ENCODE measurements at regions not wholly inside any gene's neighbourhood (a gene's known extent, or its start where the extent isn't known, plus 50 kb on each side); places are given as distances from the start of the nearest gene placed in this dataset.

DNA sequence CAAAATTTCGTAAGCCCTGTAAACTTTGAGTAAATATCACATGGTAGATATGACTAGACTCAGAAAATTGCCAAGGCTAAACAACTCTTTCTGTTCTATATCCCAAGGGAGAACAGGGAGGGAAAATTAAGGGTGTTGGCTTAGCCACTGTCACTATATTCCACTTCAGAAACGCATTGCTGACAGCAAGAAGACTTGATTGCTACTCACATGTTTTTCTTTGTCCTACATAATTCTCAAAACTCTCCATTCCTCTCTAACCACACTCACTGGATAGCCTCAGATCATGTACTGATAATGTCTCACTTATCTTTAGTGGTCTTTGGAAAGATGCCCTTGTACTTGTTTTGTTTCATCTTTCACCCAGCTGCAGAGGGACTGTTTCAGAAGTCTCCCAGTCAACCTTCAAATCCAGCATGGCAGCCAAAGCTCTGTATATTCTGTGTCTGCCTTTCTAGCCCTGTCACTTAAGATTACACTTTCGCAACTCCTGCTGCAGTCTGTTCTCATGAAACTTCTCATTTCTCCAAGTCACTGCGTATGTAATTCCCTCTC lies 582.4 kb upstream of the FZD8 start:
- DNase-seq (ENCODE audit: low spot score) = no peak

DNA sequence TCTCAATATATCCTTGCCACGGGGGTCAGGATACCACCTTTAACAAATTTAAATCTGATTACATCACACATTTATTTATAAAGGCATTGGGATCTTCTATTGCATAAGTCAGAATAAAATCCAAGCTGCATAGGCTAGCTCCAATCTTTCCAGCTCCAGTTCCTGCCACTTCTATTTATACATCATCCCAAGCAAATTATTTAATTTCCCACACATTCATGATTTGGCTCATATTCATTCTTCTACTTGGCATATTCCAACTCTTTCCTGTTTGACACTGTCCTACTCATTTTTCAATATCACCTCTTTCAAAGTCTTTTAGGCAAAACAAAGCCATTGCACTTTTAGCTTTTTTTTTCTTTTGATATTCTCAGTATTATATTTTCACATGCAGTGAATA lies 579.0 kb upstream of the FZD8 start:
- no peak for DNase-seq (ENCODE audit: low spot score)

DNA sequence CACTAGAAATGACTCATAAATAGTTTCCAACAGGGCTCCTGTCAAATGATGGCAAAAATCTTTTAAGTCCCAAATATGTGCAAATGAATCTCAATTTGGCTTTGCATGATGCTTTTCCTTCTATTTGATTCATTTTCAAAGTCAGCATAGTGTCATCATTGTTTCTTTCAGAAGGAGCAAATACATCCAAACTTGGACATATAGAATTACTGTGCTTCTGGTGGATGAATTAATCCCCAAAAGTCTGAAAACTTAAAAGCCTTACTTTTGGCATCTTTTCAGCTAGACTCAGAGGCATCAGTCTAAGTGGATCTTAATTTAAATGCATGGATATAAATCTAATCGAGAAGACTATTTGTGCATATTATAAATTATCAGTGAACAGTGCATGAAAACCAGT lies 578.1 kb upstream of the FZD8 start:
- no peak for DNase-seq (ENCODE audit: low spot score)

DNA sequence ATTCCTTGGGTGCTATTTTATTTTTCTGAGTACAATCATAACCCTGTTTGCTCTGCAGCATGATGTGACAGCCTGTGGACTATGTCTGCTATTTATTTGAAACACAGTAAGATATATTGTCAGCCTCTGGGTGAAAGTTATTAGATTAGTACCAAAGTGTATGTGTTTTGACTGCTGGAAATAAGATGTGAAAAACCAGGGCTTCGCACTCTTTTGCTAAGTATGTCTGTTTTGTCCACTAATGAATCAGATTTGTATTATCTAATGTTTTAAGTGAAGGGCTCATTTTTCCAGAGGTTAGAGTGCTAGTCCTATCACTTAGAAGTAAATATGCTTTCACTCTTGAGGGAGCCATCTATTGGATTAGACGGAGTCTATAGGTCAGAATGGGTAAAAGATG lies 569.8 kb upstream of the FZD8 start:
- DNase-seq (ENCODE audit: low spot score) = no peak

GRCh38 chr10:36209480-36209879 lies 567.4 kb upstream of the FZD8 start:
- no peak for DNase-seq (ENCODE audit: low spot score)

GRCh38 chr10:36202881-36203280 lies 560.8 kb upstream of the FZD8 start:
- no peak for DNase-seq (ENCODE audit: low spot score)

- DNase-seq (ENCODE audit: low spot score) = no peak
These were observed 558.5 kb upstream of the FZD8 start for GRCh38 chr10:36200577-36200976.

DNA sequence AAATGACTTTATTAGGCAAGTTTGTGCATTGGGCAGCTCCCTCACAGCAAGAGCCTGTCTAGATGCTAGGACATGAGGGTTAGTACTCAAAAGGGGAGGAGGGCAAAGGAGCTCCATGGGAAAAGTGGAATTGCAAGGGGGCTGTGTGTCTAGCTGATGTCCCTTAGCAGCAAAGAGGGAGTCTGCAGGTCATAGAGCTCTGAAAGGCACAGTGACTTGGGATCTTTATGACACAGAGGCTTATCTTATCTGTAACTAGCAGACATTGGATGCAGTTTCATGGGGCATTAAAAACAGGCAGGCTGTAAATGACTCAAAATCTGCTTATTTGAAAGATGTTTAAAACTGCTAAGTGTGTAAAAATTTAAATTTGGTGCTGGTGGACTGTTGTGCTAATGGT lies 556.2 kb upstream of the FZD8 start:
- DNase-seq (ENCODE audit: low spot score) = no peak

DNA sequence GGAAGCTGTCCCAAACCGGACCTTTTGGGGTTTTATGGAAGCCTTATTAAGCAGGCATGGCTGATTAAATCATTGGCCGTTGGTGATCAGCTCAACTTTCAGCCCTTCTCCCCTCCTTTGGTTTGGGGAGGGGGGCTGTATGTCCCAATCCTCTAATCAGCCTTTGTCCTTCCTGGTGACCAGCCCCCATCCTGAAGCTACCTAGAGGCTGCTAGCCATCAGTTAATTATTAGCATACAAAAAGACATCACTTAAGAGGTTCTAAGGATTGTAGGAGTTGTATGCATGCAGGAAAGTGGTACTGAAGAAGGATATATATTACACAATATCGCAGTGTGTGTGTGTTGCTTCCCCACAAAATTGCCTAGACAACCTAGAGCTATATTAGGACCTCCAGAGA lies 553.3 kb upstream of the FZD8 start:
- no peak for DNase-seq (ENCODE audit: low spot score)

DNA sequence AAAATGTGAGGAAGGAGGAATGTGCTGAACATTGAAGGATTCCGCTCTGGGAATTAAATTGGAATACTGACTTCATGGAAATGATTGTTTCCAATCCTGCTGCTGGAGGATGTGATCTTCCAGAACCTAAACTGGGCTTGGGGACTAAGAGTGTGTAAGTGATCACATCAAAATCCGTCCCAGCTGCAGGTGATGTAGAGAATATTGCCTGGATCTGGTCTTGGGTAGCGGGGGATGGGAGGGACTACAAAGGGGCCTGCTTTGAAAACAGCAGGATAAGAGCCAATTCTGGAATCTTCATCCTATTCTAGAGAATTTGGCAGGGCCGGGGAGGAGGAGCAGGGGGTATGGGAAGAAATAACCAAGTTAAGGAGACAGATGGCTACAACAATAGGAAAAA lies 552.2 kb upstream of the FZD8 start:
- DNase-seq (ENCODE audit: low spot score) = no peak

- no peak for DNase-seq (ENCODE audit: low spot score)
These were observed 548.9 kb upstream of the FZD8 start for GRCh38 chr10:36191009-36191408.

GRCh38 chr10:36188461-36188860 lies 546.4 kb upstream of the FZD8 start:
- no peak for DNase-seq (ENCODE audit: low spot score)

DNA sequence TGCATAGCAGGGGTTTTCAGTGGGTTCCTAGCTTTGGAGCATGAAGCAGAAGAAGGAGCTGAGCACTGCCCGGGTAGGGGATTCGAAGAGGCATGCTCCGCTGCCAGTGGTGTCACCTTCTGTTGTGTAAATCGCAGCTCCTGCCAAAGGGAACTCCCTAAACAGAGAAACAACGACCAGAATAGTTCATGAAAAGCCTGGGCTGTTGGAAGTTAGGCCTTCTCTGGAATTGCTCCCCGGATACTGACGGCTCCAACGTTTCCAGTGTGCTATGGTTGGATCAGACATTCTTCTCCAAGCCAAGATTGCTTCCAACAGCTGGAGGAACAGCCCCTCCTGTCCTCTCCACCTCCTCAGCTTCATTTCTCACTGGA lies 546.0 kb upstream of the FZD8 start:
- no peak for DNase-seq (ENCODE audit: low spot score)

DNA sequence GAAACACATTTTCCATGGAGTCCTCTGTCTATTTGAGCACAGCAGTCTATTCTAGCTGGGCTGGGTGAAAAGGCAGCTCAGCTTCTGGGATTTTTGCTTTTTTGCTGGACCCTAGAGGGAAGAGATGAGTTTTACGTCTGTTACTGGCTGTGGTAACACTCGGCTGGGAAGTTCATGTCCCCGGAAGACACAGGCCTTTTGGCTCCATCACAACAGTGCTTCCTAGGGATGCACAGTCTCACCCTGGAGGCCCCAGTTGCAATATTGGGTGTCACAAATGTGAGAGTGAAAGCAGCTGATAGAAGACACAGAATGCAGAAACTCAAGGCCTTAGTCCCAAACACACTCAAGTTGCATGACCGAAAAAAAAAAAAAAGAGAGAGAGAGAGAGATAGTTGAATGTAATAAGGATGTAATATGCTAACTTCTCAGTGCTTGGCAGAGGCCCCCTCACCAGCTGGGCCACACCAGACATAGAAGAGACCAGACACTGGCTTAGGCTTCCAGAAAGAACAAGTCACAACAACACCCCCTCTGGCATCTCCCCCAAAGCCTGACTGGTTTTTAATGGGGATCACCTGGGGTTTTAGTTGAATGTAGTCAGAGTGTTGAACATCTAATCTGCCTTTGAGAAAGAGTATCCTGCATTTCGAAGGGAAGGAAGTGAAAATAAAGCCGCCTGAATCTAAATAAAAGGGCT lies 545.4 kb upstream of the FZD8 start:
- no peak for DNase-seq (ENCODE audit: low spot score)

GRCh38 chr10:36185097-36185496 lies 543.0 kb upstream of the FZD8 start:
- DNase-seq (ENCODE audit: low spot score) = no peak

DNA sequence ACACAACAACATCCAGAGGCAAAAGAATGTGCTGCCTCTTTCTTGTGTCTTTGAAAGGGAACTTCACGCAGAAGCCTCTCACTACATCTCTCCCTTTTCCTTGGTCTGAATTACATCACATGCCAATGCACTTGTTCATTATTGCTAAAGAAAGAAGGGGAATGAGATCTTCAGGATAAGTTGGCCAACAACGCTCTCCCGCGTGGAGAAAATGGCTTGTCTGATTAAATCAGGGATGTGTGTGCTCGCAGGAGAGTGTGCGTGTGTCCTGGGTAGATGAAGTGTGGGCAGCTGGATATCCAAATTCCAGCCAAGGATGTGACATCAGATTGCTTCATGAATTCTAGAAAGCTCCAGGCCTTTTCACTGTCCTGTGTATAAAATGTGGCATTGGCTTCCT lies 541.6 kb upstream of the FZD8 start:
- DNase-seq (ENCODE audit: low spot score) = no peak

DNA sequence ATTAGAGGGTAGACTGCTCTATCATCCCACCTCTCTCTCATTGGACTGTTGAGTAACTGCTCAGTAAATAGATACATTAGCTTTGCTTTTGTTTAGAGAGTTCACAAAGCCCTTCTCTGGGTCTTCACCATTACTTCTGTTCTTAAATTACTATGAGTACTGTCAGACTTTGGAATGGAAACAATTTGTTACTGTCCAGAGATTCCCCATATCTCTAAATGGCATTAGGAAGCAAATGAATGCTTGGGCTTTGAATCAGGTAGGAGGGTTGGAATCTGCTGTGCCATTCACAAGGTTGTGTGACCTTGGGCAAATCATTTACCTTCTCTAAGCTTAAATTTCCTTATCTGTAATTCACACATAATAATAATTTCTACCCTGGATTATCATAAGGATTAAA lies 541.0 kb upstream of the FZD8 start:
- DNase-seq (ENCODE audit: low spot score) = no peak

DNA sequence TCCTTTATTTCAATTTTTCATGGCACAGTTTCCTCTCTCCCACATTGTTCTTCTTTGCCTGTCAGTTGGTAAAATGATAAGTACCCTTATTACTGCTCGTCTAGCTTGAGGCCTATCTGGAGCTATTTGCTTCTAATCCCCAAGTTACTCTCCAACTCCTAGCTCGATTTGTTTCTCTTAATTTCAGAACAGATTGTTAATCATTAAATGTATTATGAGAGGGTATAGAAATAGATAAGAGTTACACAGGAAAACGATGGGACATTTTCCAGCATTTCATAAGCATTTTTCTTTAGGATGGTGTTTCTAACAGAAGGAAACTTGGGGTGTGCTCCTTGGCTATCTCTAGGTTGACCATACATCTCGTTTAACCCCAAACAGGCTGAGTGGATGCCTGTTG lies 540.5 kb upstream of the FZD8 start:
- DNase-seq (ENCODE audit: low spot score) = no peak

DNA sequence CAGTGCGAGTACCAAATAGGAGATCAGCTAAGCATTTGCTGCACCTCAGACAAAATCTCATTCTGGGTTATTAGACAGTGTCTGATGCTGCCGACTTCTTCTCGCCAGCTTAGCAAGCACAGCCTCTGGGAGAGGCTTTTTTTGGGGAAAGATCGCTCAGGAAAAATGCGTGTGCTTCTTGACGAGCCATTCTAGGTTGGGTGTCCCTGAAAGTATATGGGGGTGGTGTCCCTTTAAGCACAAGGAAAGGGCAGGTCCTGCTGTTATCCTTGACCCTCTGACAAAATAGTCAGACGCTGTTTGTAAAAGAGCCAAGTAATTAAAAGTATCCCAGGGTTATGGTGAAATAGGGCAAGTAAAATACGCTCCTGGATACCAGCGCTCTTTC lies 540.1 kb upstream of the FZD8 start:
- no peak for DNase-seq (ENCODE audit: low spot score)

DNA sequence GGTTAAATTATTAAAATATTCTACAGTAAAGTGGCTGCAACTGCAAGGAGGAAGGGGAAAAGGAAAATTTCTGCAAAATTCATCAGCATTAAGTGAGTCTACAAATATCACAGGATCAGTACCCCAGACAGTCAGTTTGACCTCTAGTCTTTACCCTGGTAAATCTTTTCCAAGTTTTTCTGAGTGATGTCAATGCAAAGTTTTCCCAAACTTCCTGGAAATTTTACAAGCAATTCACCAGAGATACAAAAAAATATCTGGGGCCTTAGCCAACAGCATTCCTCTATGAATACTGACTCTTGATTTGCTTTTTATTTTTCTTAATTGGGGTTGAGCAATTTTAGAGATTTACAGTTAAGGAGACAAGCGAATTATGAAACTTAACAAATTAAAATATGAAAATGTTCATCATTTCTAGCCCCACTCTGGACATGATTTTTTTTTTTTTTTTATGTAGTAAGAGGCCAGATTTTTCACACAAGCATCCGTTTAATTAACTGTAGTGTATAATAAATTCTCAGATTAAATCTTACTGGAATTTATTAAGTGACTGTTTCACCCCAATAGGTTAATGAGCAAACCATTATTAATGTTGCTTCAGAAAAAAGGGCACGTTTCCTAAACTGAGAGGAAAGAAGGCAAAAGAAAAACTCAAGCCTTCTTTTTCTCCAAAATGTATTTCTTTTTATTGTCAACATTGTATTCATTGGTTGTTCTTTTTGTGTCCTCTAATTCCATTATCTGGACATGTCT lies 539.5 kb upstream of the FZD8 start:
- DNase-seq (ENCODE audit: low spot score) = no peak

GRCh38 chr10:36178616-36179015 lies 536.5 kb upstream of the FZD8 start:
- no peak for DNase-seq (ENCODE audit: low spot score)

GRCh38 chr10:36177071-36177470 lies 535.0 kb upstream of the FZD8 start:
- DNase-seq (ENCODE audit: low spot score) = no peak

DNA sequence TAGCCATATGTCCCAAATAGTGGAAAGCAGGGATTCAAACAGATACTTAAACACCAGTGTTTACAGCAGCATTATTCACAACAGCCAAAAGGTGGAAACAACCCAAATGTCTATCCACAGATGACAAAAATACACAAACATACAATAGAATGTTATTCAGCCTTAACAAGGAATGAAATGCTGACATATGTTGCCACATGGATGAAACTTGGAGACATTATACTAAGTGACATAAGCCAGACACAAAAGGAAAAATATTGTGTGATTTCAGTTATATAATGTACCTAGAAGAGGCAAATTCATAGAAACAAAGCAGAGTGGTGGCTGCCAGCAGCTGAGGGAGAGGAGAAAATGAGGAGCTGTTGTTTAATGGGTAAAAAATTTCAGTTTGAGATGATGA lies 533.9 kb upstream of the FZD8 start:
- no peak for DNase-seq (ENCODE audit: low spot score)

DNA sequence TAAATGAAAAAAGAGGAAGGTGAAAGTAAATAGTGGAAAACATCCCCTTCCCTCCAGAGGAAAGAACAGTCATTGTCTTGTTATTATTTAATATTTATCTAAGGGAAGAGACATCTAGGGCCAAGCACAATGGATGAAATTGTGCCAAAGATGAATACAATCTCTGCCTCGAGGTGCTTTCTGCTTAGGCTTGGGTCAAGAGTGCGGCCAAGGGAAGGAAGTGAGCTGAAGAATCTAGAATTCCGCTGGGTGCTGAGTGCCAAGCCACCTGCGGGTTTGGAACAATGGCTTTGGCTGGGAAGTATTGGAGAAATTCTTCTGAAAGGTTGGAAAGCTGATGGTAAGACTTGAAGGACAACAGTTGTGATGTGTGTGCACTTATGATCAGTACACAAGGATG lies 531.3 kb upstream of the FZD8 start:
- DNase-seq (ENCODE audit: low spot score) = no peak

All from hematopoietic multipotent progenitor cell treated with erythropoietin and hydrocortisone succinate and interleukin-3 and kit ligand, for 15 days (in vitro differentiated cells).